ENCODE measurements at regions not wholly inside any gene's neighbourhood (a gene's known extent, or its start where the extent isn't known, plus 50 kb on each side); places are given as distances from the start of the nearest gene placed in this dataset.

- DNase-seq: no peak
Observed at GRCh38 chr10:130889240-130889639, 422.3 kb downstream of the TCERG1L start.

DNA sequence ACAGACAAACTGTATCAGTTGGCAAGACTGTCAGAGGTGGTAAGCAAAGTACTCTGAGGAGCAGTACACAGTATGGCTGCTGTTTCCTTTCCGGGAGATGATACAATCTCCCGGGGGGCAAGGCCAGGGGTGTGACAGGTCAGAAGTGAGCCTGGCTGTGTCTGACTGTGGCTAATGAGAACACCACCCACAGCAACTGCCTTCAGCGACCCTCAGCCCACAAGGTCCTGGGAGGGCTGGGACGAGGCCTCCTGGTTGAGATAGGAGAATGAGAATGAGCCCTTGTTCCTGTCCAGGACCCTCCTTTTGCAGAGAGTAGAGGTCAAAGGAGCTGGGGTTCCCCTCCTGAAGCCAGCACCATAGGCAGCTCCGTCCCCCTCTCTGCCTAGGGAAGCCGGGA lies 421.7 kb downstream of the TCERG1L start:
- DNase-seq: no peak

DNA sequence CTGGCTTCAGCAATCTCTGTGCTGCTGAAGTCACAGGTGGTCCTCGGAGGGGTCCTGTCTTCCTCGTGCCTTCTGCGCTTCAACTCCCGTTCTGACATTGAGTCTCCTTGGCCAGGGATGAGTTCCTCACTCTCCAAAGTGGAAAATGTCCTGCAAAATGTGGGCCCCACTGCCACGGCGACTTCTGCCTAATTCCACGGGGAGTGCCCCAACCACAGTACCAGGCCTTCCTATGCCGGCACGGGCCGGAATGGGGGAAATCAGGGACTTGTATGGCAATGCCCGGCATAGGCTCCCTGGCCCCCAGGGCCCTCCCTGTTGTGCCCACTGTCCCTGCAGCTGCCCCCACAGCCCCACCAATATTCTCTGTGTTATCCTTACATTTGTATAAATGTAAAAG lies 420.5 kb downstream of the TCERG1L start:
- no peak for DNase-seq

DNA sequence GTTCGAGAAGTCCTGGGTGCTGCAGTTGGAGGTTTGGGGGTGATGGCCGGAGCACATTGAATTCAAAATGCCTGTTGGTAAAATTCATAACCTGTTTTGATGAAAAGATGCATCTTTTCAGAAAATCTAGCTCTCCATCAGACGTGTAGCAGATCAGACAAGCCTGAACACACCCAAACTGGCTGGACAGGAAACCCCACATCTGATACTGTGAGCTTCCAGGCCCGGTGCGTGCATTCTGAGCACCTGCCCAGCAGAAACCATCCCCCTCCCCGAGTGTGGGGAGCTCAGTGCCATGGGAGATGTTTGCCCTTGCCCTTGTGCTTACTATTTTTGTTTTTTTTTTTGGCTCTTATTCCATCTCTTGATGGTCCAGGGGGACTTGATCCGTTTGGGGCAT lies 417.1 kb downstream of the TCERG1L start:
- no peak for DNase-seq

- no peak for DNase-seq
Observed at GRCh38 chr10:130895161-130895560, 416.4 kb downstream of the TCERG1L start.

GRCh38 chr10:130897815-130898214 lies 413.7 kb downstream of the TCERG1L start:
- no peak for DNase-seq

GRCh38 chr10:130898381-130898780 lies 413.1 kb downstream of the TCERG1L start:
- no peak for DNase-seq

DNA sequence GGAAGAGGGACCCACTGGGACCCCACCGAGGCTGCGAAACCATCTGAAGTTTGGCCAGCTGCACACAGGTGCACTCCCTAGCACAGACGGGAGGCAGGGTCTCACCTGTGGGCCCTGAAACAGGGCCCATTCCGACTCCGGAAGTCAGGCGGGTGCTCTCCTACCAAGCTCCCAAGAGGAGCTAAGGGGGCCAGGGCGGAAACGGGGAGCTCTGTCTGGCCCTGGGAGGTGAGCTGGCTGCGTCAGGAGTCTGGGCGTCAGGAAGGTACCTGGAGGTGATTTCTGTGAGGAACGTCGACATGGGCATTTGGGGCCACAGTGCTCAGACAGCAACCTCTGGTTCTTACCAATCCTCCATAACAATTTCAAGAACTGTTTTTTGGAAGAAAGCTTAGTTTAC lies 411.7 kb downstream of the TCERG1L start:
- DNase-seq: no peak

DNA sequence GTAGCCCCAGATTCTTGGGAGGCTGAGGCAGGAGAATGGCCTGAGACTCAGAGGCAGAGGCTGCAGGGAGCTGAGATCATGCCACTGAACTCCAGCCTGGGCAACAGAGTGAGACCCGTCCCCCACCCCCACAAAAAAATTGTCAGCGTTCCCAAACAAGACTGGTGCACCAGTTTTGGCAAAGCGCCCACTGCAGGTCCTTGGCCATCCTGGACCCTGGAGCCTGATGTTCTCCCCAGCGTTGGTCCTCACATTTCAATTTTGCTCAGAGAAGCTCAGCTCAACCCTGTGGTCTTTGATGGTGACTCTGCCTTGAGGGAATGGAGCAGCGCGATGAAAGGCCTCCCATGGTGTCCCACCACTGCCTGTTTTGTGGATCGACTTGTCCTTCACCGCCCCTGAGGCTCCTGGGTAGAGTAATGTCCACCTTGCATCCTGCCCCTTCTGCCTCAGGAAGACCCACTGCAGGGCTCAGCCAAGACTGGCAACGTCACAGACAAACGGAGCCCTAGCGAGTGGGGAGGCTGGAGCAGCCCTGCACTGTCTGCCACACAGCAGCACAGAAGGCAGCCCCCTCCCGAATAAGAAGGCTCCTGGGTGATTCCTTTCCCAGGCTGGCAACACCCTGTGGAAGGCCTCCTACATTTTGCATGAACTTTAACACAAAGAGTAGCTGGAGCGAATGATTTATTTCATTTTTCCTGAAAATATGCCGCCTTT lies 410.9 kb downstream of the TCERG1L start:
- no peak for DNase-seq

DNA sequence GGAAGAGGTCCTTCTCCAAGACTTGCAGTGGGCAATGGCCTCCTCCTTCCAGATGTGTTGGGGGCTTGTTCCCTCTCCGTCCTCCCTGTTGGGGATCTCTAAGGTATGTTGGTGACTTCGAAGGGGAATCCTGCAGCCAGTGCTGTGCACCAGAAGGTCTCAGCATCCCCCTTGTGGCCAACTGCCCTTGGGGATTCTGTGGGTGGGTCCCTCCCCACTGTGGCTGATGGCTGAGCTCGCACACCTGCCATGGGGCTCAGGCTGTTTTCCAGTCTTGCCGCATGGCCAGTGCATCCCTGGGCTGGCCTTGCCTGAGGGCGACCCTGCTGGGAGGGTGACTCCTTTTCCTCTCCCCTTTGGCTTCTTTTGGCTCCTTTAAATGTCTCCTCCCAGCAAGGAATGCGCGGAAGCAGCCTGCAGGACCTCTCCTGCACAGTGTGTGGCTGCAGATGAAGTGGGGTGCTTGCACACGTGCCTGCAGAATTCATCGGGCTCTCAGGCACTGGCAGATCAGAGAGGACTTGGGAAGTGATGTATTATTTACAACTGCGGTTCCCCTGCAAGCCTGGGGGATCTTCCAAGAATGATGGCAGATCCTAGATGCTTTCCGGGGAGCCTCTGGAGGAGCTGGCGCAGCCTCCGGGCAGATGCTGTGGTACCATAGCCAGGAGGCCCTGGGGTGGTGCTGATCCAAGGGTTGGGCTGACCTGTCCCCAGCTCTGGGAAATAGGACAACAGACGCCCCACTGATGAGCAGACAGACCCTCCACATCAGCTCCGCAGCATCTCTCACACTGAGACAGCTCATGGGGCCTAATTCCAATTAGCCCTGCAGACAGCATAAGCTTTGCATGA lies 410.0 kb downstream of the TCERG1L start:
- DNase-seq: no peak

GRCh38 chr10:130902471-130902870 lies 409.1 kb downstream of the TCERG1L start:
- no peak for DNase-seq

DNA sequence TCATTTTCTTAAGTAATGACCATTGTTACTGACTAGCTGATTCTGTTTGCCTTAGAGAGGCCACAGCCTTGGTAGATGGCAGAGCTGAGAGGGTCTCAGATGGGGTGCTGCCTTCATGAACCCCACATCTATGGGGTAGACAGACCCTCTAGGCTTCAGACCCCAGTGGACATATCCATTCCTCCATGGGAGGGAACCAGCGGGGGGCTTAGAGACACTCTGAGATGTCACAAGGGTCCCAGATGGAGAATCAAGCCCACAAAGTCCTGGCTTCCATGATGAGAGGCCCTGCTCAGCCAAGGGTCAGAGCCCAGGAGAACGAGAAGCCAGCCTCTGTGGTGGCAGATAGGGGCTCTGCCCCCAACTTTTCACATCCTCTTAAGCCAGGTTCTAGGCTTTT lies 408.6 kb downstream of the TCERG1L start:
- DNase-seq: no peak

DNA sequence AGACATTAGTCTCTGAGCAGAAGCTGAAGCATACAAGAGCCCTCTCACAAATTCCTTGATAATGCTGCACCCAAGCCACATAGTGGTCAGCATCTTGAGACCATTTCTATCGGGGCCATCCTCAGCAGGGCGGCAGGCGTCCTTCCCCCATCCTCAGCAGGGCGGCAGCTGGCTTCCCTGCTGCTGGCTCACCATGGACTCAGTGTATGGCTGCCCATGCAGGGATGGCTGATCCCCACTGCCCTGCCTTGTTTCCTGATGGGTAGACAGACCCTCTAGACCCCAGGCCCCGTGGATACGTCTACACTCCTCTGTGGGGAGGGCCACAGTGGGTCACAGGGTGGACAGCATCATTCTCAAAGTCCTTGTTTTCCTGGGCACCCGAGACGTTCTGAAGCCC lies 406.8 kb downstream of the TCERG1L start:
- DNase-seq: no peak

DNA sequence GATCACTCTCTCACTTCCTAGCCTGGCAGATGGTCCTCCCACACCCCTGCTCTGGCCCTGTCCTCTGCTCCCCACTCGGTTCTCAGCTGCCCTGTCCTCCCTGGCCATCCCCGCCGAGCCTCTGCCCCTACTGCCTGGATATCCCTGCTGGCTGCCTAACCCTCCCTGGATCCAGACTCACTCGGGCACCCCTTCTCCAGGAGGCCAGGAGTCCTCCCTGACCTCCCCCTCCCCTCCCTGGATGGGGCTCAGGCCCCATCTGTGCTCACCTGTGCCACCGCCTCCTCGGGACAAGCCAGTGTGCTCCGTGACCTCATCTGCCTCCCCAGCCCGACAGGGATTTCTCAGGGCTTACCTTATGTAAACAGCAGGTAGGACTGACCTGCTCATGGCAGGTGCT lies 406.1 kb downstream of the TCERG1L start:
- DNase-seq: no peak

- DNase-seq: no peak
Observed at GRCh38 chr10:130905921-130906320, 405.6 kb downstream of the TCERG1L start.

GRCh38 chr10:130910848-130911247 lies 400.7 kb downstream of the TCERG1L start:
- DNase-seq: no peak

- DNase-seq: no peak
Observed at GRCh38 chr10:130913844-130914243, 397.7 kb downstream of the TCERG1L start.

DNA sequence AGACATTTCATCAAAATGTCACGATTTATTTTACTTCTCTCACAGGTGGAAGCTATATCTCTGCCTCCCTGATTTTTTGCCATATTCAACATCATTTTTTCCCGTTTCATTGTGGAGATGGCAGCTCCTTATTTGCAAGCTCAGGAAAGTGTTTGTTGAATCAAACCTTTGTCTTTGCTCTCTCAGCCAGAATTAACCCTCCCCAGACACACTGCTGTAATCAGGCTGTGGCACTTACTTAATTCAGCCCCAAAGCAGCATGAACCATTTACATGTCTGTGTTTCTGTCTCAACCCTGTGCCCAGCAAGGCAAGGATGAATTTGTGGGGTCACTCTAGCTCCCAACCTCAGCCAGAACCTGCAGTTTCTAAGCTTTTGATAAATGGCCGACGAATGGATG lies 397.2 kb downstream of the TCERG1L start:
- DNase-seq: no peak

- no peak for DNase-seq
Observed at GRCh38 chr10:130915065-130915464, 396.5 kb downstream of the TCERG1L start.

GRCh38 chr10:130921461-130921860 lies 390.1 kb downstream of the TCERG1L start:
- DNase-seq: no peak

GRCh38 chr10:130921911-130922440 lies 389.5 kb downstream of the TCERG1L start:
- DNase-seq: no peak

- DNase-seq: no peak
Observed at GRCh38 chr10:130923596-130923995, 387.9 kb downstream of the TCERG1L start.

DNA sequence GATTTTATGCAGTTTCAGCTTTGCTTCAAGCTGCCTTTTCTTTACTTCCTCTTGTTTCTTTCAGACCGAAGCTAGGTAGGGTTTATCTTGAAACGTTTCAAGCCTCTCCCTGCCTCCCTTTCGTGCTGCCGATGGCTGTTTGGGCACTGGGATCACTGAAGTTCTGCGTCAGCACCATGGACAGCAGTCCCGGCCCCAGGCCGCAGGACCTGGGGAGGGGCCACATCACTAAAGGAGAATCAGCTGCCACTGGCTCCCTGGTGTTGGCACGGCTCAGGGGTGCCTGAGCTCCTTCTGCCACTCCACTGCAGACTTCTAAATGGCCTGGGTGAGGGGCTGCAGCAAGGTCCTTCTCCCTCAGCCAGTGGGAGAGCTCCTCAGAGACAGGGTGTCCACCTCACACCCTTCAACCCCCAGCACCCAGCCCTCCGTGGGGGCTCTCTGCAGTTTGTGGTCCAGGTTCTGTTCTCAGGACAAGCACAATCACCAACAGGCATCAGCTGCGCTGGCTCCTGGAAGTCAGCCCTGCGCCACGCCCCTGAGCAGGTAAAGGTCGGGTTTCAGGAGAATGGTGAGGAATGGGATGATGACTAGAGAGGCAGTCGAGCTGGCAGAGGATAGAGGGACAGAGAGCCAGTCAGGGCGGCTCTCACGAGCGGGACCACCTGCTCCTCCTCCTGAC lies 387.2 kb downstream of the TCERG1L start:
- DNase-seq: no peak

- DNase-seq: no peak
Observed at GRCh38 chr10:130926442-130926841, 385.1 kb downstream of the TCERG1L start.
